B cell (primary cell): ENCODE measurements at regions not wholly inside any gene's neighbourhood (a gene's known extent, or its start where the extent isn't known, plus 50 kb on each side); places are given as distances from the start of the nearest gene placed in this dataset.

Experiments
- EZH2 ChIP-seq: IDR thresholded peaks from 2 replicates; pipeline ENCODE4 v1.6.1; 2012; ENCODE audit warnings: borderline replicate concordance, low read depth, mild to moderate bottlenecking, moderate library complexity, low read length; ENCODE audit not compliant: insufficient read depth, poor library complexity, severe bottlenecking
- TF ChIP-seq, protein P1 (sequence below): fragments of 200-600 bp; IDR thresholded peaks from one replicate; pipeline ENCODE4 v1.8.0; 2022; ENCODE audit warnings: antibody characterized with exemption, mild to moderate bottlenecking

- TF ChIP-seq, protein P1, sequence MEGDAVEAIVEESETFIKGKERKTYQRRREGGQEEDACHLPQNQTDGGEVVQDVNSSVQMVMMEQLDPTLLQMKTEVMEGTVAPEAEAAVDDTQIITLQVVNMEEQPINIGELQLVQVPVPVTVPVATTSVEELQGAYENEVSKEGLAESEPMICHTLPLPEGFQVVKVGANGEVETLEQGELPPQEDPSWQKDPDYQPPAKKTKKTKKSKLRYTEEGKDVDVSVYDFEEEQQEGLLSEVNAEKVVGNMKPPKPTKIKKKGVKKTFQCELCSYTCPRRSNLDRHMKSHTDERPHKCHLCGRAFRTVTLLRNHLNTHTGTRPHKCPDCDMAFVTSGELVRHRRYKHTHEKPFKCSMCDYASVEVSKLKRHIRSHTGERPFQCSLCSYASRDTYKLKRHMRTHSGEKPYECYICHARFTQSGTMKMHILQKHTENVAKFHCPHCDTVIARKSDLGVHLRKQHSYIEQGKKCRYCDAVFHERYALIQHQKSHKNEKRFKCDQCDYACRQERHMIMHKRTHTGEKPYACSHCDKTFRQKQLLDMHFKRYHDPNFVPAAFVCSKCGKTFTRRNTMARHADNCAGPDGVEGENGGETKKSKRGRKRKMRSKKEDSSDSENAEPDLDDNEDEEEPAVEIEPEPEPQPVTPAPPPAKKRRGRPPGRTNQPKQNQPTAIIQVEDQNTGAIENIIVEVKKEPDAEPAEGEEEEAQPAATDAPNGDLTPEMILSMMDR = no peak
- no peak for TF ChIP-seq EZH2
These were observed 1019.8 kb downstream of the GALC start for GRCh38 chr14:86973177-86973576.
